MM.1S (cell line): ENCODE measurements at regions not wholly inside any gene's neighbourhood (a gene's known extent, or its start where the extent isn't known, plus 50 kb on each side); places are given as distances from the start of the nearest gene placed in this dataset.

Experiments
- EZH2 ChIP-seq: fragments of 300-600 bp; sonication (generic); optimal IDR thresholded peaks from 2 replicates; pipeline ENCODE3; 2017; ENCODE audit warnings: low read depth, mild to moderate bottlenecking, antibody characterized with exemption, low read length, mixed read lengths
- EZH2phosphoT487 ChIP-seq: fragments of 300-600 bp; sonication (generic); IDR thresholded peaks from 2 replicates; pipeline ENCODE4 v1.6.1; 2018; ENCODE audit warnings: antibody characterized with exemption, low read length
- TF ChIP-seq, protein P1 (sequence below): fragments of 300-600 bp; sonication (generic); IDR thresholded peaks from 2 replicates; pipeline ENCODE4 v1.5.1; 2016; ENCODE audit warnings: antibody characterized with exemption, low read length, mixed read lengths

DNA sequence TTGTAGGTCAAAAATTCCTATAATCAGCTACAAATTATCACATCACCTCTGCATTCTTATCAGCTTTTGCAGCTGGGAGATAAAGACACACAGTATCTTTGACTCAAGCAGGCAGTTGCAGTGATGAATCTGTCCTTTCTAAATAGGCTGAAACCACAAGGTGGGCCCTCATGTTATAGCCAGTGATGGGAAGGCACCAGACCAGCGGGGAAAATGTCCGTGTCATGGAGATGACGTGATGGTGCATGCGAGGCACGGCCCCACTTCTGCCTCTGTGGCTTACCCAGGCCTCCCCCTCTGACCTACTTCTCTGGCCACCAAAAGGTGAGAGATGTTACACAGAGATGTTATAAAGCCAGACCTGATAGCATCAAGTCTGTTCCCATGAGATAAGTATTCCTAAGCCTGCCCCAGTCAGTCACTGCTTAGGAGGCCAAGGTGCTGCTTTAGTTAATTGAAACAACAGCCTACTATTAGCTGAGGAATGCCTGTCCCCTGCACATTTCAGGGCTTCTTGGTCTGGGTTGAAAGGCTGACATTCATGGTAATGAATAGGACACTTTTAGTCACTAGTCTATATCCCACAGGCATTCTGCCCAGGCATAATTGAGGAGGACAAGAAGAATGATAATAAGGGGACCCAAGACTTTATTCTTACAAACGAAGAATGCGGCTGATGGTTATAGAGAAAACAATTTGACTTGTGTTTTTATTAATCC is 327.9 kb downstream of the LPIN1 start:
- TF ChIP-seq, protein P1, sequence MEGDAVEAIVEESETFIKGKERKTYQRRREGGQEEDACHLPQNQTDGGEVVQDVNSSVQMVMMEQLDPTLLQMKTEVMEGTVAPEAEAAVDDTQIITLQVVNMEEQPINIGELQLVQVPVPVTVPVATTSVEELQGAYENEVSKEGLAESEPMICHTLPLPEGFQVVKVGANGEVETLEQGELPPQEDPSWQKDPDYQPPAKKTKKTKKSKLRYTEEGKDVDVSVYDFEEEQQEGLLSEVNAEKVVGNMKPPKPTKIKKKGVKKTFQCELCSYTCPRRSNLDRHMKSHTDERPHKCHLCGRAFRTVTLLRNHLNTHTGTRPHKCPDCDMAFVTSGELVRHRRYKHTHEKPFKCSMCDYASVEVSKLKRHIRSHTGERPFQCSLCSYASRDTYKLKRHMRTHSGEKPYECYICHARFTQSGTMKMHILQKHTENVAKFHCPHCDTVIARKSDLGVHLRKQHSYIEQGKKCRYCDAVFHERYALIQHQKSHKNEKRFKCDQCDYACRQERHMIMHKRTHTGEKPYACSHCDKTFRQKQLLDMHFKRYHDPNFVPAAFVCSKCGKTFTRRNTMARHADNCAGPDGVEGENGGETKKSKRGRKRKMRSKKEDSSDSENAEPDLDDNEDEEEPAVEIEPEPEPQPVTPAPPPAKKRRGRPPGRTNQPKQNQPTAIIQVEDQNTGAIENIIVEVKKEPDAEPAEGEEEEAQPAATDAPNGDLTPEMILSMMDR = no peak
- TF ChIP-seq EZH2 (no peak), EZH2phosphoT487 (no peak)
